A673 (cell line): ENCODE measurements at regions not wholly inside any gene's neighbourhood (a gene's known extent, or its start where the extent isn't known, plus 50 kb on each side); places are given as distances from the start of the nearest gene placed in this dataset.
"Not testable (repeated sequence)": the region's sequence is repeated elsewhere in the genome, so short reads cannot be mapped to it uniquely, and the experiment has no call there.

ENCODE experiments used
- BruUV-seq: library from RNA; stranded (reverse); fragments of 400-500 nt; replicated peaks from 2 replicates; lab custom pipeline; 2021; lab: Mats Ljungman, UMichigan
- CTCF ChIA-PET: fragments of 300-600 bp; sonication (Branson Sonifier 250); formaldehyde crosslinking; loops from one replicate; lab custom pipeline; 2022; ENCODE audit warnings: antibody characterized with exemption; lab: Charles Lee
- POLR2A ChIA-PET: fragments of 300-600 bp; sonication (Branson Sonifier 250); formaldehyde crosslinking; loops from one replicate; lab custom pipeline; 2022; ENCODE audit warnings: antibody characterized with exemption; ENCODE audit not compliant: low non-redundant PET; lab: Charles Lee
- DNase-seq: peaks from one replicate; pipeline ENCODE4 v3.0.0-alpha.2; 2015; ENCODE audit warnings: low spot score
- H3K27ac ChIP-seq: fragments of 200-600 bp; sonication (generic); 2 replicates; pipeline ENCODE4 v1.5.1; 2016; ENCODE audit warnings: mixed run types, low read depth, mild to moderate bottlenecking, mixed read lengths, antibody characterized with exemption, low read length; ENCODE audit not compliant: poor library complexity, severe bottlenecking
- H3K27me3 ChIP-seq: fragments of 200-600 bp; sonication (generic); replicated peaks from 2 replicates; pipeline ENCODE4 v1.6.1; 2017; ENCODE audit warnings: mixed run types, low read depth, mild to moderate bottlenecking, mixed read lengths, antibody characterized with exemption, low read length; ENCODE audit not compliant: insufficient read depth, poor library complexity
- H3K36me3 ChIP-seq: fragments of 200-600 bp; sonication (generic); 2 replicates; pipeline ENCODE4 v1.6.1; 2016; ENCODE audit warnings: mixed run types, mild to moderate bottlenecking, mixed read lengths, antibody characterized with exemption, low read length; ENCODE audit not compliant: insufficient read depth, poor library complexity, severe bottlenecking
- H3K4me1 ChIP-seq: fragments of 200-600 bp; sonication (generic); 2 replicates; pipeline ENCODE4 v1.6.1; 2017; ENCODE audit warnings: mixed run types, mild to moderate bottlenecking, mixed read lengths, antibody characterized with exemption, low read length; ENCODE audit not compliant: insufficient read depth, poor library complexity, severe bottlenecking
- H3K4me3 ChIP-seq: fragments of 200-600 bp; sonication (generic); 2 replicates; pipeline ENCODE4 v1.5.1; 2016; ENCODE audit warnings: low read depth, mixed run types, mild to moderate bottlenecking, mixed read lengths, low read length; ENCODE audit not compliant: poor library complexity, severe bottlenecking
- H3K9me3 ChIP-seq: fragments of 200-600 bp; sonication (generic); 2 replicates; pipeline ENCODE4 v1.6.1; 2016; ENCODE audit warnings: mixed run types, low read depth, mild to moderate bottlenecking, mixed read lengths, antibody characterized with exemption, low read length; ENCODE audit not compliant: poor library complexity, severe bottlenecking
- CTCF ChIP-seq: fragments of 300-800, 200-600 bp; sonication (generic); conservative IDR thresholded peaks from 2 replicates; pipeline ENCODE4 v1.5.1; 2017; ENCODE audit warnings: low read depth, mild to moderate bottlenecking, antibody characterized with exemption, low read length, moderate library complexity, mixed read lengths
- EZH2 ChIP-seq: fragments of 200-600 bp; sonication (generic); IDR thresholded peaks from 2 replicates; pipeline ENCODE4 v1.6.1; 2017; ENCODE audit warnings: borderline replicate concordance, low read depth, mild to moderate bottlenecking, mixed read lengths, antibody characterized with exemption, low read length; ENCODE audit not compliant: poor library complexity, severe bottlenecking
- intact Hi-C: fragments of 100-400 bp; cut with micrococcal nuclease; formaldehyde crosslinking; loops from one replicate; pipeline ENCODE4 v1.10.0; 2022; ENCODE audit not compliant: unreplicated experiment

- no peak for DNase-seq
- intact Hi-C loops = no loop called here
- Histone ChIP-seq H3K9me3 (no peaks in the 10 kb centered on the region), H3K4me1 (no peaks in the 10 kb centered on the region), H3K4me3 (no peak overlapping the region), H3K27ac (no peak overlapping the region), H3K36me3 (no peaks in the 10 kb centered on the region), H3K27me3 (no peaks in the 10 kb centered on the region)
- POLR2A ChIA-PET = no interaction called here
- CTCF ChIA-PET = no interaction called here
- no TSS peak for BruUV-seq
- TF ChIP-seq CTCF (no peak), EZH2 (no peak)
Observed at GRCh38 chrX:121746105-121746504, 698.7 kb downstream of the GLUD2 start.

- intact Hi-C loops, H3K4me3 ChIP-seq, H3K27ac ChIP-seq, POLR2A ChIA-PET, H3K4me1 ChIP-seq, H3K9me3 ChIP-seq, BruUV-seq, H3K36me3 ChIP-seq, H3K27me3 ChIP-seq, DNase-seq, CTCF ChIA-PET: not testable (repeated sequence)
Observed at GRCh38 chrX:121753602-121754001, 706.2 kb downstream of the GLUD2 start.

- Histone ChIP-seq H3K27me3 (no peaks in the 10 kb centered on the region), H3K9me3 (no peaks in the 10 kb centered on the region), H3K4me3 (no peak overlapping the region), H3K4me1 (no peaks in the 10 kb centered on the region), H3K27ac (no peak overlapping the region), H3K36me3 (no peaks in the 10 kb centered on the region)
- CTCF ChIA-PET = no interaction called here
- no peak for DNase-seq
- POLR2A ChIA-PET = no interaction called here
- TF ChIP-seq EZH2 (no peak), CTCF (no peak)
- no TSS peak for BruUV-seq
- intact Hi-C loops = no loop called here
Observed at GRCh38 chrX:121754301-121754700, 706.9 kb downstream of the GLUD2 start.

GRCh38 chrX:121755541-121755940, 708.1 kb downstream of the GLUD2 start:
- no peak for DNase-seq
- H3K36me3 ChIP-seq = no peaks in the 10 kb centered on the region
- no peaks in the 10 kb centered on the region for H3K9me3 ChIP-seq
- POLR2A ChIA-PET = no interaction called here
- no peaks in the 10 kb centered on the region for H3K27me3 ChIP-seq
- no peaks in the 10 kb centered on the region for H3K4me1 ChIP-seq
- no peak overlapping the region for H3K27ac ChIP-seq
- CTCF ChIA-PET = no interaction called here
- no TSS peak for BruUV-seq
- no peak overlapping the region for H3K4me3 ChIP-seq
- intact Hi-C loops = no loop called here
- TF ChIP-seq EZH2 = no peak
- no peak for TF ChIP-seq CTCF
